ENCODE measurements at regions not wholly inside any gene's neighbourhood (a gene's known extent, or its start where the extent isn't known, plus 50 kb on each side); places are given as distances from the start of the nearest gene placed in this dataset.

DNA sequence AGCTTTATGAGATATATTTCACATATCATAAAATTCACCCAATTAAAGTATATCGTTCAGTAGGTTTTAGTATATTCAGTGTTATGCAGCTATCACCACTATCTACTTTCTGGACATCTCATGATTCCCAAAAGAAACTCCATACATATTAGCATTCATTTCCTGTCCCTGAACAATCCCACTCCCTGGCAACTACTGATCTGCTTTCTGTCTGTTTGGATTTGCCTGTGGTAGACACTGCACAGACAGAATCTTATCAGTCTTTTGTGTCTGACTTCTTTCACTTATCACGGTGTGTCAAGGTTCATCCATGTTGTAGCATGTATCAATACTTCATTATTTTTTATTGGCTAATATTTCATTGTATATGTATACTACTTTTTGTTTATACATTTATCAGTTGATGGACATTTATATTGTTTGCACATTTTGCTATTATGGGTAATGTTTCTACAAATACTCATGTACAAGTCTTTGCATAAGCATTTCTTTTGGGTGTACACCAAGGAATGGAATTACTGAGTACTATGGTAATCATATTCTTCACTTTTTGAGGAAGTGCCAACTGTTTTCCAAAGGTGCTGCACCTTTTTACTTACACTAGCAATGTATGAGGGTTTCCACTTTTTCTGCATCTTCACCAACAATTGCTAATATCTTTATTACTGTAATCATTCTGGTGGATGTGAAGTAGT is 373.9 kb downstream of the AASDHPPT start:
- DNase-seq = no peak

DNA sequence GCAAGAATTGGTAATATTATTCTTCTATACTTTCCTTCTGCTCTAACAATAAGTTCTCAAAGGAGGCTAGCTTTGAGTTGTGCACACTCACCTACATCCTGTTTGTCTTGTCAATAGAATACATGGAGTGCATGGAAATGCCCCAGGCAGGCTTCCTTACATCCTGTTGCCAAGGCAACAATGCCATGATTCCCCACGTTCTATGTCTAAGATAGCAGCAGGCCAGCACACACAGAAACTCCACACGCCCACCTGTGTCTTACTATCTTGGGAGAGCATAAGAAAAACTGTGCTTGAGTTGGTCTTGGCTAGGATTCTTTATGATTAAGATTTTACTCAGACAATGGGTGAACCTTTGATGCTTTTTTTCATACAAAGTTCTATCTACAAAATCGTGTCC is 379.2 kb downstream of the AASDHPPT start:
- peak in 2 of 56 donors; percentile 1 to 5 for DNase-seq

DNA sequence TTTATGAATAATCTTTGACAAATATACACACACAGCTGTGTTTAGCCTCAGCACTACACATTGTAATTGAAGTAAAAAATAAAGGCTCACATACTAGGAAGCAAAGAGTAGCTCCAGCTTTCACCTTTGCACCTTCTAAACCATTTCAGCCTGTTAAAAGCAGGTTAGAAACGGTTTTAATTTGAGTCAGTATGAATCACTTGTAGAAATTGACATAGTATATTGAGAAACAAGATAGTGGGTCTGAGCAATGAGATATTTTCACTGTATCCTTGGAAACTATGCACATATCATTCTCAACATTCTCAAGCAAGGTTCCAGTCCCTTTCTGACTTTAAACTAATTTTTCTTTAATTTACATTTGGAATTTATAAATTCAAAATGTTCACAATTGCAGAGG is 380.3 kb downstream of the AASDHPPT start:
- no peak for DNase-seq

DNA sequence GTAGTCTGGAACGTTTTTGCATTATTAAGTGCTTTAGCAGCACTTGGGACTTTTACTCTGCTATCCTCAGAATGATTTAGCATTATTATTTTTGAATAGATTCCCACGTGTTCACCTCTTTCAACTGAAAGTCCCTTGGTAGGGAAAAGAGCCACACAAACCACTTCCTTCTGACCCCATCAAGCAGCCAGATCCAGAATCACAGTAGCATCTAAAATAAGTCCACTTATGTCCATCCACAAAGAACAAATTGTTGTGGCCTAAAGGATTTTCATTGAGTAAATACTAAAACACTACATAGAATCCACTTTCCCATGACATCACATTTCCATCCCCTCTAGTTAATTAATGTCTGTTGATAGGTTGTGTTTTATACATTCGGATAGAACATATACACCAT is 381.7 kb downstream of the AASDHPPT start:
- no peak for DNase-seq

DNA sequence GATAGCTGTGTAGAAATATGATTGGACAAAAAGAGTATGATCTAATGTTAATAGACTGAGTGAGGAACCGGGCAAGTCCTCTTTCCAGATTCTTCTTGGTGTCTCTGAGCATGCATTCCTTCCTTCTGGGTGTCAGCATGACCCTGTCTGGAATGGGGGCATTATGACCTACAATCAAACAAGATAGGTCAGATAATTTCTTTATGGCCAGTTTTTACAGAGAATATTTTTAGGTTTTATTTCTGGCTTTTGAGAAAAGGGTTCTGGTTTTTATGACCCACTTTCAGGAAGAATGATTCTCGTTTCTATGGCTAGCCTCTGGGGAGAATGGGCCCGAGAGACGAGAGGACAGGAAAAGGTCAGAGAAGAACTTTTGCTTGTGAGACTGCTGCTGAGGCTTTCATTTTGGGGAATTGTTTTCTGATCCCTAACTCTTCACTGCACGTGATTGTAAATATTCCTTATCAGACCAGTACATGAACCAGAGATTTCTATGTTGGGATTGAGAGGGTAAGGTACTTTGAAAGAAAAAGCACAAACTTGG is 383.8 kb downstream of the AASDHPPT start:
- DNase-seq = no peak

DNA sequence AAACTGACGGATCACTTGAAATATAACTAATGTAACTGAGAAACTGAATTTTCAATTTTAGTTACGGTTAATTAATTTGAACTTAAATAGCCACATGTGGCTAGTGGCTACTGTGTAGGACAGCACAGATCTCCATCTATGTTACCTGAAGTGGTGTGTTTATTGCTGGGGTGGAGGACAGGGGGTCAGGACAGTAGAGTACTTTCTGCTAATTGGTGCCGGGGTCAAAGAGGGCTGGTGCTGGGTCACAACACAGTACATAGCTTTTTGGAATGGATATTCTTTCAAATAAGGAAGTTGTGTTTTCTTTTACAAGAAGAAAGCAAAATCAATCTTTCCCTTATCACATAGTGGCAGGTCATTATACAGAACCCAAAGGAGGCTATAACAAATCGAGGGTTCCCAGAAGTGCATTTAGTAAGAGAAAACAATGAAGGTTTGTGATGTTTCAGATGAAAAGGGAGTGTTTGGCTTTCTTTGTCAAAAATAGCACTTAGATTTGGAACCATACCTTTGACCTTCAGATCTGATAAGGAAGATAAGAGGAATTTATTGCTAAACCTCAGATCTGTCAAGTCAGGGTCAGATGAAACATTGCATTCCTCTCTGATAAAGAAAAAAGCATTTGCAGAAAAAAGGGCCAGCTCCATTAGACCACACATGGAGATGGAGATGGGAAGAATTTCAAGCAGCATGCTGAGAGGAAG is 384.5 kb downstream of the AASDHPPT start:
- DNase-seq = no peak

DNA sequence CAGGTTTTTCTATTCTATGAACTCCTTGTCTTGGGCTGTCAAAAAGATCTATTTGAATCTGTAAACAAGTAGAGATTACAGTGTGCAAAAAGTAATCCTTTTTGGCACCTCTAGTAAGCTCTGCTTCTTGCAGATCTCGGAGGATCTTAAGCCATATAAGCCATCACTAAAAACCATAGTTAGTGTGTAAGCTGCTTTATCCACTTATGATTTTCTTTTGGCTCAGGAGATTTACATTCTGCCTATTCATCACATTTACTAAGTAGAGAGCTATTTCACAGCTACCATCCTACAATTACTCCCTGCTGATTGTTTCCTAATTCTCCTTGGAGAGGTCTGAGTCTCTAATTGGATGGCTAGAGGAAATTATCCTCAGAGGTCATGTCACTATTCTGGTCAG is 385.7 kb downstream of the AASDHPPT start:
- no peak for DNase-seq

DNA sequence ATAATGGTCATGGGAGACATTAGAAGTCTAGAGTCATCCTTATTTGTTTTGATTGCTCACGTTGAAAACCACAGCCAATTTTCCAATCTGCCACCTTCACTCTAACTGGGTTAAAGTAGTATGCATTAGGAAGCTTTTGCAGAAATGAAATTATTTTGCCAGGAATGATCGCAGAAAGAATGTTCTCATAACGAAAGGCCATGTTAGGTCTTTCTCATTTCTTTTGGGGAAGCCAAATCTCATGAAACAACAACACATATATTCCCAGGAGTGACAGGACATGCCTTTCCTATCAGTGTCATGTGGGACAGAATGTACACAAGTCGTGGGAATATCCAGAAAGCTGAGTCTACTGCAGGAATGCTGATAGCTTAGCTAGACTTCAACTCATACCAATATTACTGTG is 386.3 kb downstream of the AASDHPPT start:
- DNase-seq = no peak

DNA sequence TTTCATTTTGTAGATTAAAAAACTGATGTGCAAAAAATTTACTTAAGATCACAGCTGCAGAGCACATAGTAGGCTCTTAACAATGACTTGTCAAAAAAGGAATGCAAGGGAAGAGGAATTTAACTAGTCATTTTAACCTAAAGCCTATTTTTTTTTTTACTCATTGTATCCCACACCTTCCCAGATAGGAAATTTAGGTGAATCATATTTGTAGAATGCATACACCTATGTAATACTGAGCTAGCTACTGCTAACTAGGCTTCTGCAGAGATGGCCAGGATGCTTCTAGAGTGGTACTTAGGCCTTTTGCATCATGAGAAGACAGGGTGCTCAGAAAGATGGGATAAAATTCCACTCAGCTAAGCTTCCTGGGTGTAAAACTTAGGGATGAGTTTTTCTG is 387.3 kb downstream of the AASDHPPT start:
- no peak for DNase-seq

DNA sequence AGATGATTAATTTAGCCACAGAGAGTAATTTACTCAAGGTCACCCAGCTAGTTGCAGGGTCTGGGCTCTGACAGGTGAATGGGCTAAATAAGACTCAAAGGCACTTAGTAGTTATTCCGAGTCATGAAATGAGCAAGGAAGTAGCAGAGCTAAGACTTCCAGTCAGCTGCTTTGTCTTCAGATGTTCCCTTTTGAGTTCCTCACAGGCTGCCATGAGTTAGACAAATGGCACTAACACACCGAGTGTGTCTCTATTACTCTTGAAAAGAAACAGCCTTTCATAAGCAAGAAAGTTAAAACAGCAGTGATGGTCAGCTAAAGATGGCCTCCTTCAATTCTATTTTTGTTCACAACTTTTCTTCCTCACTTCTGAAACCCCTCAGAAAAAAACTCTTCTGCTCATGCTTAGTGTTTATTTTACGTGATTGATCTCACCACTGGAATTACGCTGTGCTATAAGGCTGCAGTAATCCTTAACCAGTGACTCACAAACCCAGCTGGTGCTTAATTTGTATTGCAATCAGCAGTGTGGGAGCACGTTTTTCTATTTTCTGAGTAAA is 389.1 kb downstream of the AASDHPPT start:
- DNase-seq = no peak

DNA sequence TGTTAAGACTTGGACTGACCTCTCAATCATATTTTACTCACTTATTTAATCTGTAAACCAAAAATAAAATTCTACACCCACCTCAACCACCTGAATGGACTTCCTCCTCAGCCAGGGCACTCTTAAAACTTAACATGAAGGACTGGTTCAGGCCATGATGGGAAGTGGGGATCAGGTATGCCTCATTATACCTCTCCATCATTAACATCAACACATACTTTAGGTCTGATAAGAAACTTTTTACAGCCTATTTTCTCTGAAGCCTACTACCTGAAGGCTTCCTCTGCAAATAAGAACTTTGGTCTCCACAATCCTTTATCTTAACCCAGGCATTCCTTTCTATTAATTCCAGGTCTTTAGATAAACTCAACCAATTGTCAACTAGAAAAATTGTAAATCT is 390.0 kb downstream of the AASDHPPT start:
- DNase-seq = no peak

DNA sequence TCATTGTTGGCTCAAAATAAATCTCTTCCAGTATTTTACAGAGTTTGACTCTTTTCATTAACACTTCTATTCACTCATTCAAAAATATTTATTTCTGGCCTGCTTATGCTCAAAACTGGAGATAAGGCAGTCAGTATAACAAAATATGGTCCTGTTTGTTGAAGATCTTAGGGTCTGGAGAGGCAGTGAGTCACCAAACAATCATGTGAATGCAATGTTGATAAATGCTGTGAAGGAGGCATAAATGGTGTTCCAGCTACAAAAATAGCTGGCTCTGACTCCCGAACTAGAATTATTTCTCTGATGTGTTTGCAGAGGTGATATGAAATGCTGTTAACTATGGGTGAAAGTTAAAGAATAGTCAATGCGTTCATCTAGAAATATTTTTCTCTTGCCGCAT is 390.6 kb downstream of the AASDHPPT start:
- DNase-seq = no peak

DNA sequence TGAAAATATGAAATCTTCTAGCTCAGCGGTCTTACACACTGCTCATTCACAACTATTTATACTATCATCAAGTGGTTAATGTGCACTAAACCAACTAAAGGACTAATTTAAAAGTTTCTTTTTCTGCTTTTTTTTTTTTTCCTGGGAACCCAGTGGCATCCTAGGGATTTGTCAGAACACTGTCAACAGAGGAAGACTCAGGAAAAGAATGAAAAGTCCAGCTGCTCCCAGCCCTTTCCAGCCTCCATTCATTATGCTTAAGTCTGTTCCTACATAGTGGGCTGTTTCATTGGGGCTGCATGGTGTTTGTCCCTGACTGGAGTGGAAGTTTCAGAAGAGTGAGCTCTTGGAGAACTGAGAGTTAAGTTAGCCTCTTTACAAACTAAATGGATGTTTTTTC is 391.1 kb downstream of the AASDHPPT start:
- no peak for DNase-seq

DNA sequence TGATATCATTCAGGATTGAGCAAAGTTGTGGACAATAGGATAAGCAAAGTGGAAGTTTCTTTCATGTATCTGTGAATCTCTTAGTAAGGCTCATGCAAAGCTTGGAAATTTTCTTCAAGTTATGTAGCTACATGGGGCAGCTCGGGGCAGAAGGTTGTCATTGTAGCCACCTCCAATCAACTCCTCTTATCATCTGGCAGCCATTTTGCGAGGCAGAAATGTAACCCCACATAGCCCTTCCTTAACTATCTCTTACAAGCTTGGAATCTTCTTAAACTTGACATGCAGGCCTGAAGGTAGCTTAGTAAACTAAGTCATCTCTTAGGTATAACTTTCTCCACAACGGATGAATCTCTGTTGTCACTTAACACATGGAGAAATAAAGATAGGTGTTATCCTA is 392.8 kb downstream of the AASDHPPT start:
- DNase-seq = no peak

DNA sequence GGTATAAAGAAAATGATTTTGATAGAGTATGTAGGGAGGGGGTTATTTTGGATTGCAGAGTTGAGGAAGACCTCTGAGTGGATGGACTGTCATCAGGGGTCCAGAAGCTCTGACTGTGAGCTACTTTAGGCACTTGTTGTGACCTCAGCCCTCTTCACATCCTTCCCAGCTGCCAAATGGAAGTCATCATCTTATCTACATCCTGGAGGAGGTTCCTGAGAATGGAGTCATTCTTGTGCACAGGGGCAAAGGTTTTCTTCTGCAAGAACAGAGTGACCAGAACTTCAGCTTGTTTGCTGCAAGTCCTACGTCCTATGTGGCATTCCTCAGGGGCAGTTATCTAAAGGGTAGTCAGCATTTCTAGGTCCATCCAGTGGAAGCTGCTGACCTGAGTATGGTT is 393.8 kb downstream of the AASDHPPT start:
- no peak for DNase-seq

DNA sequence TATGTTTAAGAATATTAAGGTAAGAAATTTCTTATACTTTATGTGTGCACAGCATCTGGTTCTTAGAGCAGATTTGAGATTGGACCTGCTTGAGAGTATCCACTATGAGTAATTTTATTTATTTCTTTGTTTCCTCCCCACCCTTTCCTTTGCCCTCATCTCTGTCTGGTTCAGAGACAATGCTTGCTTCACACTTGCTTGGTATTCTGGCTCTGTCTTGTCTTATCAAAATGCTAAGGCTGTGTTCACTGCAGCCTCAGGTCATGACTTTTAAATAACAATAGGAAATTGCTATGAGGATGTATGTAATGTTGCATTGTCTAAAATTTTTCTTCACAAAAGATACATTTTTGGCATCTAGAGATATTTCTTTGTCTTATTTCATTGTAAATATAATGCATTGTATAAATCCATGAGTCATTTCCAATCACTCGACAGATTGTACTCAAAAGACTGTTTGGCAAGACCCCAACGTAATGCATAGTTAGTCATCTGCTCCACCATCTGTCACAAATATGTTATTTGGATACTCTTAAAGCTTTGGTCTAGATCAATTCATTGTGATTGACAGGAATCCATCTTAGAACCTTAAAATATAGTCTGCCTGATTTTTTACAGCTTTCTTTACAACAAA is 395.7 kb downstream of the AASDHPPT start:
- DNase-seq = no peak

DNA sequence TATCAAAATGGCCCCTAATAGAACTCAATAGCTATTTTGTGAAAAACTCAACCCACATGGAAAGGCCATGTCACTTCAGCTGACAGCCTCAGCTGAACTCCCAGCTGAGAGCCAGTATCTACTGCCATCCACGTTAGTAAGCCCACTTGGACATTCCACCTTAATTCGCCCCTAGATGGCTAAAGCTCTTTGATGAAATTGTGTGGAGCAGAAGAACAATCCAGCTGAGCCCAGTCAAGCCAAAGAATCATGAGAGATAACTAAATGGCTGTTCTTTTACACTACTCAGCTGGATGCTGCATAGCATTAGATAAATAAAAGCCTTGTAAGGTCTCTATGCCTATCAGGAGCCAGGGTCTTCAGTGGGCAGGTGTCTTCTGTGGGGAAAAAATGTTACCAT is 396.8 kb downstream of the AASDHPPT start:
- DNase-seq = no peak

DNA sequence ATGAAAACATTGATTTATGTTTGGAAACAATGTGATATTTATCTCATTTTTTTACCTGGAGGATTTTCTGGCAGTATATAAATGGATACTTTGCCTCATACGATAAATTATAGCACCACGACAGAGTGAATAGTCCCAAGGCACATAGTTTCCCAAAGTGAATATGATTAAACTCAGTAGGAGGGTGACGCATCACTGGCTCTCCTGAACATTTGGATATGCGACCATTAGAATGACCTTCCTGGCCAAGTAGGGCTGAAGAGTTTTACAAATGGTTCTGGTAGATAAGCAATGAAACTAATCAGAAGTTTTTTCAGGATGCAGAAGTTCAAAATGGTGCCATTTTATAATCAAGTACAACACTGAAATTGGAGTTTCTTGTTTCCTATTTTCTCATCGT is 397.7 kb downstream of the AASDHPPT start:
- DNase-seq = no peak

DNA sequence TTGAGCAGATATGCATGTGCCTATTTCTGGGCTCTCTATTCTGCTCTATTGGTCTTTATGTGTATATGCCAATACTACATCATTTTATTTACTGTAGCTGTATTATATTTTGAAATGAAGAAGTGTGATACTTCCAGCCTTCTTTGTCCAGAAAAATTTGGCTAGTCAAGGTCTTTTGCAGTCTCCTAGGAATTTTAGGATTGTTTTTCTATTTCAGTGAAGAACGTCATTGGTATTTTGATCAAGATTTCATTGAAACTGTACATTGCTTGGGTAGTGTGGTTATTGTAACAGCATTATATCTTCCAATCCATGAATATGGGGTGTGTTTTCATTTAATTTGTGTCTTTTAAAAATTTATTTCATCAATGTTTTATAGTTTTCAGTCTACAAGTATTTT is 400.3 kb downstream of the AASDHPPT start:
- no peak for DNase-seq

DNA sequence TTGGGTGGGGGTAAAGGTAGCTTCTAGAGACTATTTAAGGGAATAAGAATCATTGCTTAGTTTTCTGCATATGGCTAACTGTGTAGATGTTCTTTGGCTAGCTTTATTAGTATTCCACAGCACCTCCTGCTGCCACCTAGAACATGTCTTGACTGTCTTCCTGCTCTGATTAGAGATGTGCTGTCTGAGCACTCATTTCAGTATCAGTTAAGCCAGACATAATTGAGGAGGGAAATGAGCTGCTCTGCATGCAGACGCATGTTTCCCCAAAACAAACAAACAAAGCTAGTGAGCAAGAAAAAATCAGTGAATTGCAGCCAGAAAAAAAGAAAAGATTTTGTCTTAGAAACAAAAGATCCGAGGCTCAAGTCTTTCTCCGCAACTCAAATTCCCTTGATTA is 402.2 kb downstream of the AASDHPPT start:
- no peak for DNase-seq

DNA sequence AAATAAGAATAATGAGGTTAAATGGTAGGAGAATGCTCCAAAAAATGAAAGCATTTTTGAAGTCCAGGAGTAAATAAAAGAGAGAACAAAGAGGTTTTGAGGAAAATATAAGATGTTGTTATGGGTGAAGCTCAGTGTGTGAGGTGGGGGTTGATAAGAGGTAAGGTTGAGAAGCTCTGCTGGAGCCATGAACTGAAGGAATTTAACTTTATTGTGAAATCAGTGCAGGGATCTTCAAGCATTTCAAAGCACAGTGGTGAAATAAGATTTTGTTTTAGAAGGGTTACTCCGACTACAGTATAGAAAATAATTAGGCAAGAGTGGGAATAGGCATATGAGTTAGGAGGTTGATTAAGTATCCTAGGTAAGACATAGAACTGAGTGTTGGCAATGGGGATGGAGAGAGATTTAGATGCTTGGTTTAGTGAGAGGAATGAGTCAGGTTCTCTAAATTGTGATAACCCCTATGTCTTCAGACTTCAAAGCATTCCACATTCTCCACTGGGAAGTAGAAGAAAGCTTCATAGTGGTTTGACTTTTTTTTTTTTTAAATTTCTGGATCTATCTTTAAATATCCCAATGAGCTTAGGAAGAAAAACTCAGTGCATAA is 403.2 kb downstream of the AASDHPPT start:
- DNase-seq = no peak
